Non-pigmented ciliary epithelial cell (primary cell): ENCODE measurements at regions not wholly inside any gene's neighbourhood (a gene's known extent, or its start where the extent isn't known, plus 50 kb on each side); places are given as distances from the start of the nearest gene placed in this dataset.

Source experiments
- DNase-seq: peaks from one replicate; pipeline ENCODE4 v3.0.0-alpha.2; 2010; ENCODE audit warnings: low read depth

- DNase-seq: no peak
Measured at GRCh38 chr6:140907235-140907634, 1225.5 kb upstream of the GJE1 start.

GRCh38 chr6:140905724-140906123 lies 1227.0 kb upstream of the GJE1 start:
- DNase-seq: no peak

- DNase-seq: no peak
Measured at GRCh38 chr6:140905050-140905449, 1227.7 kb upstream of the GJE1 start.

GRCh38 chr6:140897804-140898573 lies 1234.7 kb upstream of the GJE1 start:
- no peak for DNase-seq

GRCh38 chr6:140897349-140897748 lies 1235.4 kb upstream of the GJE1 start:
- no peak for DNase-seq

- no peak for DNase-seq
Measured at GRCh38 chr6:140893432-140893831, 1239.3 kb upstream of the GJE1 start.

- DNase-seq: no peak
Measured at GRCh38 chr6:140879946-140880345, 1252.8 kb upstream of the GJE1 start.

GRCh38 chr6:140874066-140874465 lies 1258.7 kb upstream of the GJE1 start:
- DNase-seq: no peak

- DNase-seq: no peak
Measured at GRCh38 chr6:140872885-140873284, 1259.8 kb upstream of the GJE1 start.

GRCh38 chr6:140871911-140872310 lies 1260.8 kb upstream of the GJE1 start:
- no peak for DNase-seq

GRCh38 chr6:140867336-140867735 lies 1265.4 kb upstream of the GJE1 start:
- no peak for DNase-seq

GRCh38 chr6:140858381-140858971 lies 1274.2 kb upstream of the GJE1 start:
- DNase-seq: no peak

- peak; percentile 91 for DNase-seq
Measured at GRCh38 chr6:140857739-140858380, 1274.9 kb upstream of the GJE1 start.

- no peak for DNase-seq
Measured at GRCh38 chr6:140855520-140855919, 1277.2 kb upstream of the GJE1 start.

GRCh38 chr6:140854318-140854717 lies 1278.4 kb upstream of the GJE1 start:
- DNase-seq: no peak

- DNase-seq: no peak
Measured at GRCh38 chr6:140850438-140850837, 1282.3 kb upstream of the GJE1 start.

GRCh38 chr6:140849456-140849855 lies 1283.3 kb upstream of the GJE1 start:
- DNase-seq: no peak

GRCh38 chr6:140847262-140847645 lies 1285.5 kb upstream of the GJE1 start:
- no peak for DNase-seq

GRCh38 chr6:140846503-140847261 lies 1286.0 kb upstream of the GJE1 start:
- no peak for DNase-seq

GRCh38 chr6:140845701-140846100 lies 1287.0 kb upstream of the GJE1 start:
- no peak for DNase-seq

- DNase-seq: no peak
Measured at GRCh38 chr6:140844167-140844566, 1288.6 kb upstream of the GJE1 start.

GRCh38 chr6:140833408-140833807 lies 1299.3 kb upstream of the GJE1 start:
- no peak for DNase-seq

- DNase-seq: no peak
Measured at GRCh38 chr6:140830666-140831065, 1302.1 kb upstream of the GJE1 start.
